Lower leg skin (tissue), 4 donors: ENCODE measurements at regions not wholly inside any gene's neighbourhood (a gene's known extent, or its start where the extent isn't known, plus 50 kb on each side); places are given as distances from the start of the nearest gene placed in this dataset.

Experiments
- DNase-seq, 2 donors: peaks; one replicate each; pipeline ENCODE4 v3.0.0-alpha.2; 2019; ENCODE audit warnings: low spot score in 2 of 2
- H3K4me3 ChIP-seq: fragments of 200-600 bp; sonication (generic); 2 replicates; pipeline ENCODE4 v1.5.1; 2017; ENCODE audit warnings: mild to moderate bottlenecking, low read depth; ENCODE audit not compliant: poor library complexity, severe bottlenecking
- CTCF ChIP-seq, 3 donors: fragments of 450-650 bp; IDR thresholded peaks; one replicate each; pipeline ENCODE4 v1.5.1; 2016; ENCODE audit warnings: antibody characterized with exemption in 3 of 3, mild to moderate bottlenecking in 3 of 3, moderate library complexity in 2 of 3
- POLR2A ChIP-seq, 2 donors: fragments of 450-650 bp; IDR thresholded peaks; one replicate each; pipeline ENCODE4 v1.6.1; 2016 to 2017; ENCODE audit warnings: antibody characterized with exemption in 2 of 2, mild to moderate bottlenecking in 1 of 2, moderate library complexity in 1 of 2
- WGBS, 2 donors: methylation state at CpG; one replicate each; pipeline ENCODE4 v1.1.5; 2018; 5-methylcytosine and 5-hydroxymethylcytosine counted together
- intact Hi-C: fragments of 100-400 bp; cut with DNase I; formaldehyde crosslinking; loops from one replicate; pipeline ENCODE4 v1.15.0; 2023; ENCODE audit warnings: low total_unique reads

- no peak overlapping the region for H3K4me3 ChIP-seq
- intact Hi-C loops, result no loop called here
- no peak for TF ChIP-seq CTCF (IDR thresholded peaks at IDR 0.05)
- TF ChIP-seq POLR2A (IDR thresholded peaks at IDR 0.05), result no peak
- WGBS, 2 donors, result 88 to 96% methylated on average over 1 of the region's 1 CpG
- no peak for DNase-seq
Observed at GRCh38 chr5:53275666-53276065, 166.1 kb upstream of the MOCS2 start.

GRCh38 chr5:53276825-53277224 is 167.3 kb upstream of the MOCS2 start:
- H3K4me3 ChIP-seq, result no peak overlapping the region
- TF ChIP-seq POLR2A (IDR thresholded peaks at IDR 0.05), result no peak
- no peak for TF ChIP-seq CTCF (IDR thresholded peaks at IDR 0.05)
- WGBS, 2 donors, result 73 to 80% methylated on average over 3 of the region's 3 CpGs
- DNase-seq, result no peak
- intact Hi-C loops, result no loop called here

GRCh38 chr5:53277491-53277890 is 167.9 kb upstream of the MOCS2 start:
- TF ChIP-seq CTCF (IDR thresholded peaks at IDR 0.05) (no peak), POLR2A (IDR thresholded peaks at IDR 0.05) (no peak)
- WGBS, 2 donors, result 62 to 64% methylated on average over 1 of the region's 1 CpG
- intact Hi-C loops, result no loop called here
- DNase-seq, result no peak
- no peak overlapping the region for H3K4me3 ChIP-seq

- no peak overlapping the region for H3K4me3 ChIP-seq
- intact Hi-C loops, result no loop called here
- TF ChIP-seq POLR2A (IDR thresholded peaks at IDR 0.05) (no peak), CTCF (IDR thresholded peaks at IDR 0.05) (no peak)
- no peak for DNase-seq
Observed at GRCh38 chr5:53287573-53287972, 178.0 kb upstream of the MOCS2 start.

- intact Hi-C loops, result no loop called here
- no peak overlapping the region for H3K4me3 ChIP-seq
- no peak for TF ChIP-seq CTCF (IDR thresholded peaks at IDR 0.05)
- DNase-seq, result no peak
Observed at GRCh38 chr5:53288511-53288910, 179.0 kb upstream of the MOCS2 start.

- no peak for TF ChIP-seq CTCF (IDR thresholded peaks at IDR 0.05)
- no peak for TF ChIP-seq POLR2A (IDR thresholded peaks at IDR 0.05)
- WGBS, 2 donors, result 78 to 90% methylated on average over 4 of the region's 4 CpGs
- no peak overlapping the region for H3K4me3 ChIP-seq
- intact Hi-C loops, result no loop called here
- no peak for DNase-seq
Observed at GRCh38 chr5:53291047-53291446, 181.5 kb upstream of the MOCS2 start.
